Smooth muscle cell (in vitro differentiated cells): ENCODE measurements at regions not wholly inside any gene's neighbourhood (a gene's known extent, or its start where the extent isn't known, plus 50 kb on each side); places are given as distances from the start of the nearest gene placed in this dataset.

Experiments used
- DNase-seq: peaks from one replicate; lab custom pipeline; 2025; ENCODE audit not compliant: unreplicated experiment; lab: John Stamatoyannopoulos, UW
- H2AFZ ChIP-seq: fragments of 200-600 bp; sonication (generic); 2 replicates; pipeline ENCODE4 v1.6.0; 2016; ENCODE audit warnings: antibody characterized with exemption, low read depth, mild to moderate bottlenecking
- H3F3A ChIP-seq: fragments of 200-600 bp; sonication (generic); 2 replicates; pipeline ENCODE4 v1.6.0; 2017; ENCODE audit warnings: antibody characterized with exemption, low read depth
- H3K27ac ChIP-seq: fragments of 200-600 bp; sonication (generic); 2 replicates; pipeline ENCODE4 v1.5.1; 2016; ENCODE audit warnings: low read depth, mild to moderate bottlenecking
- H3K27me3 ChIP-seq: fragments of 200-600 bp; sonication (generic); 2 replicates; pipeline ENCODE4 v1.6.1; 2016; ENCODE audit warnings: low read depth, mild to moderate bottlenecking
- H3K36me3 ChIP-seq: fragments of 200-600 bp; sonication (generic); 2 replicates; pipeline ENCODE4 v1.5.1; 2016; ENCODE audit warnings: low read depth
- H3K4me1 ChIP-seq: fragments of 200-600 bp; sonication (generic); 2 replicates; pipeline ENCODE4 v1.5.1; 2016; ENCODE audit warnings: low read depth
- H3K4me2 ChIP-seq: fragments of 200-600 bp; sonication (generic); 2 replicates; pipeline ENCODE4 v1.6.0; 2016; ENCODE audit warnings: mild to moderate bottlenecking
- H3K4me3 ChIP-seq: fragments of 200-600 bp; sonication (generic); 2 replicates; pipeline ENCODE4 v1.5.1; 2016; ENCODE audit warnings: mild to moderate bottlenecking
- H3K79me2 ChIP-seq: fragments of 200-600 bp; sonication (generic); 2 replicates; pipeline ENCODE4 v1.6.0; 2016; ENCODE audit warnings: low read depth, mild to moderate bottlenecking
- H3K9ac ChIP-seq: fragments of 200-600 bp; sonication (generic); 2 replicates; pipeline ENCODE4 v1.6.0; 2016; ENCODE audit warnings: low read depth
- H3K9me3 ChIP-seq: fragments of 200-600 bp; sonication (generic); replicated peaks from 2 replicates; pipeline ENCODE4 v1.5.1; 2016; ENCODE audit warnings: low read depth
- H4K20me1 ChIP-seq: fragments of 200-600 bp; sonication (generic); 2 replicates; pipeline ENCODE4 v1.6.0; 2016; ENCODE audit warnings: low read depth
- WGBS: methylation state at CpG from one replicate; pipeline ENCODE4 v1.1.7; 2016; ENCODE audit warnings: low lambda C conversion rate; 5-methylcytosine and 5-hydroxymethylcytosine counted together
- TF ChIP-seq, protein P1 (sequence below): fragments of 200-600 bp; sonication (generic); IDR thresholded peaks from 2 replicates; pipeline ENCODE4 v1.5.1; 2017; ENCODE audit warnings: borderline replicate concordance, mild to moderate bottlenecking, antibody characterized with exemption; ENCODE audit not compliant: insufficient read depth, poor library complexity, severe bottlenecking

DNA sequence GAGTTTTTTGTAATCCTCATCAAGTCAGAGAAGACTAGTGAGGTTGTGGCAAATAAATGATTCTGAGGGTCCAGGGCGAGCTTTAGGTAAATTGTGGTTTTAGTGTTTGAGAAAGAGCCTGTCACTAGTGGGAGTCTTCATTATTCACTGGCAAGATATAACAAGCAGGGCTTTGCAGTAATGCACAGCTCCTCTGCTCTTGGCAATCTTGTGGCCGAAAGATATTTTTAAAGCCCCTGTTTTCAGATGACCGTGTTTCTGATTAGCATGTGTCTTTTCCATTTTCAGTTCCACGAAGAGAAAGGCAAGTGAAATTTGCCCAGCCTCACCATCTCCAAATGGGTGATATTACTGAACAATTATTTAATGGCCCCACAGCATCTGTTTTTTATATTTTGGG is 154.0 kb upstream of the BCL6 start:
- H3K36me3 ChIP-seq: no peaks in the 10 kb centered on the region
- no peaks in the 10 kb centered on the region for H3K4me1 ChIP-seq
- TF ChIP-seq, protein P1, sequence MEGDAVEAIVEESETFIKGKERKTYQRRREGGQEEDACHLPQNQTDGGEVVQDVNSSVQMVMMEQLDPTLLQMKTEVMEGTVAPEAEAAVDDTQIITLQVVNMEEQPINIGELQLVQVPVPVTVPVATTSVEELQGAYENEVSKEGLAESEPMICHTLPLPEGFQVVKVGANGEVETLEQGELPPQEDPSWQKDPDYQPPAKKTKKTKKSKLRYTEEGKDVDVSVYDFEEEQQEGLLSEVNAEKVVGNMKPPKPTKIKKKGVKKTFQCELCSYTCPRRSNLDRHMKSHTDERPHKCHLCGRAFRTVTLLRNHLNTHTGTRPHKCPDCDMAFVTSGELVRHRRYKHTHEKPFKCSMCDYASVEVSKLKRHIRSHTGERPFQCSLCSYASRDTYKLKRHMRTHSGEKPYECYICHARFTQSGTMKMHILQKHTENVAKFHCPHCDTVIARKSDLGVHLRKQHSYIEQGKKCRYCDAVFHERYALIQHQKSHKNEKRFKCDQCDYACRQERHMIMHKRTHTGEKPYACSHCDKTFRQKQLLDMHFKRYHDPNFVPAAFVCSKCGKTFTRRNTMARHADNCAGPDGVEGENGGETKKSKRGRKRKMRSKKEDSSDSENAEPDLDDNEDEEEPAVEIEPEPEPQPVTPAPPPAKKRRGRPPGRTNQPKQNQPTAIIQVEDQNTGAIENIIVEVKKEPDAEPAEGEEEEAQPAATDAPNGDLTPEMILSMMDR: no peak
- H4K20me1 ChIP-seq: no peaks in the 10 kb centered on the region
- H3K27ac ChIP-seq: no peak overlapping the region
- no peak overlapping the region for H2AFZ ChIP-seq
- H3K9ac ChIP-seq: no peak overlapping the region
- H3K79me2 ChIP-seq: no peaks in the 10 kb centered on the region
- no peaks in the 10 kb centered on the region for H3K9me3 ChIP-seq
- 82% methylated on average over 4 of the region's 4 CpGs for WGBS
- H3K4me3 ChIP-seq: no peak overlapping the region
- H3K27me3 ChIP-seq: peaks cover 5% of the 10 kb centered on the region
- H3F3A ChIP-seq: no peaks in the 10 kb centered on the region
- no peak overlapping the region for H3K4me2 ChIP-seq
- DNase-seq: no peak

DNA sequence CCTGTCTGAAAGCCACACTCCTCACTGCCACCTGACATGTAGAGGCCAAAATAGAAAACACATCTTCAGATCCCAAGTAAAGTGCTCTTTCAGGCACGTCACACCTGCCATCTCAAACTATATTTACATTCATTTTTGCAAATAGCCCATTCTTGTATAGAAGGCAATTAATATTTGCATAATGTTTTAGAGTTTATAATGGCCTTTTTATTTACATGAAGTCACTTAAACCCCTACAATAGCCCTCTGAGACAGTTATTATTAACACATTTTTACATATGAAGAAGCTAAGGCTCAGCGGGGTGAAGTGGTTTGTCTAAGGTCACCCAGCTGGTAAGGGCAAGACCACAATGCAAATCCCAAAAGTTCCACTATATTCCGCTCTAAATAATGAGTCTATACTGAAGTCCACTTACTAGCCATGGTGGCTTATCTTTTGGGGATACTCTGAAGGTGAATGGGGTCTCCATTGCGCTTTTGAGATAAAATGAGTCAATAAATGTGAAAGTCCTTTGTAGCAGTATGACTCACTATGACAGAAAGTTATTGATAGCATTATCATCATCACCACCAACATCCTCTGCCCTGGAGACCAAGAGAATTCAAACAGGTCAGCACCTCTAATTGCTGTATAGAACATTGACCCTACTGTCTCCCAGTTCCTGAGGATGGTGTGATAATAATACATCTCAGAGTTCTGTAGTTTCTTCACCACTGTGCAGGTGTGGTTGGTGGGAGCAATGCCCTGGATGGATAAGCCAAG is 155.9 kb upstream of the BCL6 start:
- H3K9ac ChIP-seq: no peak overlapping the region

DNA sequence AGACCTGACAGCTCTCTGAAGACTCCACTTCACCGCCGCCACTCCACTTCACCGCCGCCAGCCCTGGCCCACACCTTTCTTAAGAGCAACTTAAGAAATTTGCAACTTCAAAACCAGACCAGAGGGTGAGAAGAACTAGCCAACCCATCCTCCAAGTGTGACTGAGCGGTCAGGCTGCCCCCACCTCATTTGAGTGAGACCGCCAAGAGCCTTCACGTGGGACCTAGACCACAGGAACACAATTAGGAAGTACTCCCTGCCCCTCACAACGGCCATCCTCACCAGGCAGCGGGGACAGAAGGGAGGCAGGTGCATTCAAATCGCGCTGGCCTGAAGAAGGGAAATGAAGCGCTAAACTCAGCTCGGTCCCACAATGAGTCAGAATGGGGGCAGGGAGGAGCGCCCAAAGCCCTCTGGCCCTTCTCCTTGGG is 156.8 kb upstream of the BCL6 start:
- H2AFZ ChIP-seq: no peak overlapping the region
- peaks cover 5% of the 10 kb centered on the region for H3K27me3 ChIP-seq
- H4K20me1 ChIP-seq: no peaks in the 10 kb centered on the region
- no peak overlapping the region for H3K4me2 ChIP-seq
- H3K4me3 ChIP-seq: no peak overlapping the region
- no peak overlapping the region for H3K27ac ChIP-seq
- no peaks in the 10 kb centered on the region for H3K36me3 ChIP-seq
- no peak for DNase-seq
- H3K9me3 ChIP-seq: no peaks in the 10 kb centered on the region
- no peaks in the 10 kb centered on the region for H3K79me2 ChIP-seq
- H3K4me1 ChIP-seq: no peaks in the 10 kb centered on the region
- no peak overlapping the region for H3K9ac ChIP-seq
- no peaks in the 10 kb centered on the region for H3F3A ChIP-seq
- TF ChIP-seq, protein P1: no peak
- 85% methylated on average over 14 of the region's 14 CpGs for WGBS

More for the DNA sequence above, 155.9 kb upstream of the BCL6 start:
- Histone ChIP-seq H3K4me1 (no peaks in the 10 kb centered on the region), H3K9me3 (no peaks in the 10 kb centered on the region), H3K36me3 (no peaks in the 10 kb centered on the region), H3K4me2 (no peak overlapping the region), H3K27me3 (peaks cover 5% of the 10 kb centered on the region), H3K79me2 (no peaks in the 10 kb centered on the region), H2AFZ (no peak overlapping the region), H4K20me1 (no peaks in the 10 kb centered on the region), H3F3A (no peaks in the 10 kb centered on the region), H3K27ac (no peak overlapping the region), H3K4me3 (no peak overlapping the region)
- no peak for DNase-seq
- 82% methylated on average over 4 of the region's 4 CpGs for WGBS
- TF ChIP-seq, protein P1: no peak

DNA sequence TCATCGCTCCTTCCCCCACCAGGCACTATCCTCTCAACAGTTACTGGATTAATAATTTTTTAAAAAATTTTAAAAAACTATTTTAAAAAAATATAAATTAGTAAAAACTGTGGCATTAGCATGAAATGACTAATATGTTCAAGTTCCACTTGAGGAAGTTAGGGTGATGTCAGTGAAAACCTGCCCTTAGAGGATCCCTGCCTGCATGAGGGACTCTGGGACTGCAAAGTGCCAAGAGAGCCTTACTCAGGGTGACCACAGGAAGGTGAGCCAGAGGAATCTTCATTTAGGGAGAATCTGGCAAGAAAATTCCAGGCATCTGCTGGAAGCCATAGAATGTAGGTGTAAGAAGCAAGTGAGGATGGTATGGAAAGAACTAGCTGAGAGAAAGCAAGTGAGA is 157.7 kb upstream of the BCL6 start:
- Histone ChIP-seq H2AFZ (no peak overlapping the region), H3K9ac (no peak overlapping the region), H3K27ac (no peak overlapping the region), H3K4me2 (no peak overlapping the region), H3F3A (no peaks in the 10 kb centered on the region), H3K4me1 (no peaks in the 10 kb centered on the region), H3K27me3 (peaks cover 5% of the 10 kb centered on the region), H3K79me2 (no peaks in the 10 kb centered on the region), H4K20me1 (no peaks in the 10 kb centered on the region), H3K4me3 (no peak overlapping the region), H3K36me3 (no peaks in the 10 kb centered on the region), H3K9me3 (no peaks in the 10 kb centered on the region)
- TF ChIP-seq, protein P1: no peak
- 95% methylated on average over 1 of the region's 1 CpG for WGBS
- DNase-seq: no peak
